Heart left ventricle (tissue), 16 donors: ENCODE measurements at regions not wholly inside any gene's neighbourhood (a gene's known extent, or its start where the extent isn't known, plus 50 kb on each side); places are given as distances from the start of the nearest gene placed in this dataset.

Source experiments
- ATAC-seq, 4 donors: fragments of 200-7000 bp; cut with Tn5 transposase; one replicate each; pipeline ENCODE4 v1.9.1; 2020 to 2022; ENCODE audit warnings: moderate library complexity in 4 of 4, mild to moderate bottlenecking in 3 of 4, moderate number of reproducible peaks in 1 of 4
- DNase-seq, 5 donors: peaks; one replicate each; pipeline ENCODE4 v3.0.0-alpha.2; 2020
- H3K27ac ChIP-seq, 12 donors: fragments of 200-600 bp; sonication (generic) in 4 of 12; one replicate each; pipeline versions ENCODE4 v1.5.0 to v1.8.0; 2016 to 2022; ENCODE audit warnings: mild to moderate bottlenecking in 2 of 12
- H3K27me3 ChIP-seq, 9 donors: fragments of 200-600 bp; sonication (generic) in 2 of 9; one replicate each; pipeline versions ENCODE4 v1.5.1 to v1.8.0; 2016 to 2022; ENCODE audit warnings: mild to moderate bottlenecking in 3 of 9
- H3K36me3 ChIP-seq, 9 donors: fragments of 200-600 bp; sonication (generic) in 2 of 9; one replicate each; pipeline versions ENCODE4 v1.5.0 to v1.8.0; 2018 to 2022; ENCODE audit warnings: mild to moderate bottlenecking in 2 of 9
- H3K4me1 ChIP-seq, 12 donors: fragments of 200-600 bp; sonication (generic) in 4 of 12; one replicate each; pipeline versions ENCODE4 v1.5.0 to v1.8.0; 2016 to 2022; ENCODE audit warnings: mild to moderate bottlenecking in 3 of 12
- H3K4me3 ChIP-seq, 12 donors: fragments of 200-600 bp; sonication (generic) in 4 of 12; one replicate each; pipeline versions ENCODE4 v1.5.0 to v1.8.0; 2017 to 2022; ENCODE audit warnings: mild to moderate bottlenecking in 9 of 12, moderate library complexity in 4 of 12
- H3K9me3 ChIP-seq, 12 donors: fragments of 200-600 bp; sonication (generic) in 4 of 12; one replicate each; pipeline versions ENCODE4 v1.5.0 to v1.8.0; 2016 to 2022; ENCODE audit warnings: mild to moderate bottlenecking in 1 of 12
- CTCF ChIP-seq, 12 donors: fragments of 200-600 bp; sonication (generic) in 4 of 12; IDR thresholded peaks; one replicate each; pipeline versions ENCODE4 v1.5.0 to v1.8.0; 2018 to 2022; ENCODE audit warnings: antibody characterized with exemption in 12 of 12, mild to moderate bottlenecking in 5 of 12
- POLR2A ChIP-seq, 2 donors: fragments of 450-650 bp; IDR thresholded peaks; one replicate each; pipeline ENCODE4 v1.6.1; 2017; ENCODE audit warnings: antibody characterized with exemption in 2 of 2, mild to moderate bottlenecking in 2 of 2, moderate library complexity in 2 of 2
- WGBS, 4 donors: extraction: QIAGEN DNeasy Blood & Tissue Kit in 2 of 4; methylation state at CpG; one replicate each; pipeline versions ENCODE4 v1.1.5 to v1.1.7; 2013 to 2018; 5-methylcytosine and 5-hydroxymethylcytosine counted together
- intact Hi-C, 10 donors: fragments of 100-400 bp; cut with DNase I; formaldehyde crosslinking; loops; one replicate each; pipeline versions ENCODE4 v1.11.1 to v1.14.2; 2022
- donor health status: ischemic (EF 13 %, LVEDD 7.1; RV severe dilation, severe dysfunction).
- donor health status: healthy with polysubstance abuse.
- donor health status: DM: no; HTN: yes; CAD: no.
- donor health status: DM: no; HTN: no; CAD: no.
- donor health status: ischemic (EF 25% LVEDD 6.9; RV normal size, moderate dysfunction).
- donor health status: ischemic (EF 25% LVEDD 5.7; RV mildly dilated, moderate dysfunction).
- donor health status: healthy.
- donor health status: DM: yes; HTN: yes; CAD: no.
- donor health status: ischemic (EF 35%, LVEDD 5.7; RV mildly dilated, moderate dysfunction).
- donor health status: nonischemic (EF 11% LVEDD 7.7; RV severe dilation, severe dysfunction).
- donor health status: DM: yes; HTN: yes; CAD: no.
- donor health status: PGD.
- donor health status: ischemic (EF 29% LVEDD 5.4; RV normal size, mild dysfunction).
- donor health status: nonischemic (EF 23%, LVEDD 6.1; RV moderate dilation, normal function).

GRCh38 chr11:91608677-91609076 lies 615.9 kb upstream of the FAT3 start:
- no peaks in the 10 kb centered on the region for H3K4me1 ChIP-seq
- no peaks in the 10 kb centered on the region for H3K36me3 ChIP-seq
- H3K27me3 ChIP-seq = no peaks in the 10 kb centered on the region
- DNase-seq (no peak), ATAC-seq (no peak)
- TF ChIP-seq POLR2A (IDR thresholded peaks at IDR 0.05) (no peak), CTCF (IDR thresholded peaks at IDR 0.05) (no peak)
- no peak overlapping the region for H3K4me3 ChIP-seq
- no peak overlapping the region for H3K27ac ChIP-seq
- intact Hi-C loops = loop anchor here in 1 of 10 donors (2.0 kb wide), 1 partner anchor 58 kb away; no protein-coding TSS in a partner anchor
- WGBS, 4 donors = 55 to 67% (median 59%) methylated on average over 3 of the region's 3 CpGs
- H3K9me3 ChIP-seq = no peaks in the 10 kb centered on the region

GRCh38 chr11:91596111-91596510 lies 628.5 kb upstream of the FAT3 start:
- no peak overlapping the region for H3K4me3 ChIP-seq
- no peak overlapping the region for H3K27ac ChIP-seq
- intact Hi-C loops = no loop called here
- peaks cover 0 to 18% (median 7%) of the 10 kb centered on the region in 12 donors for H3K9me3 ChIP-seq
- DNase-seq = no peak
- ATAC-seq = no peak
- no peaks in the 10 kb centered on the region for H3K27me3 ChIP-seq
- no peak for TF ChIP-seq POLR2A (IDR thresholded peaks at IDR 0.05)
- no peak for TF ChIP-seq CTCF (IDR thresholded peaks at IDR 0.05)
- H3K36me3 ChIP-seq = no peaks in the 10 kb centered on the region
- 78 to 90% (median 81%) methylated on average over 1 of the region's 1 CpG for WGBS, 4 donors
- no peaks in the 10 kb centered on the region for H3K4me1 ChIP-seq

- no peak overlapping the region for H3K4me3 ChIP-seq
- DNase-seq = no peak
- no peak overlapping the region for H3K27ac ChIP-seq
- intact Hi-C loops = no loop called here
- H3K36me3 ChIP-seq = no peaks in the 10 kb centered on the region
- no peaks in the 10 kb centered on the region for H3K27me3 ChIP-seq
- H3K4me1 ChIP-seq = no peaks in the 10 kb centered on the region
- no peak for TF ChIP-seq CTCF (IDR thresholded peaks at IDR 0.05)
- no peak for TF ChIP-seq POLR2A (IDR thresholded peaks at IDR 0.05)
- peaks cover 0 to 20% (median 9%) of the 10 kb centered on the region in 12 donors for H3K9me3 ChIP-seq
- 86 to 92% (median 89%) methylated on average over 1 of the region's 1 CpG for WGBS, 4 donors
- no peak for ATAC-seq
Observed at GRCh38 chr11:91591021-91591420, 633.6 kb upstream of the FAT3 start.

- peaks cover 0 to 22% (median 9%) of the 10 kb centered on the region in 12 donors for H3K9me3 ChIP-seq
- intact Hi-C loops = no loop called here
- H3K4me1 ChIP-seq = no peaks in the 10 kb centered on the region
- 32 to 60% (median 57%) methylated on average over 3 of the region's 3 CpGs for WGBS, 4 donors
- H3K27me3 ChIP-seq = no peaks in the 10 kb centered on the region
- TF ChIP-seq POLR2A (IDR thresholded peaks at IDR 0.05) = no peak
- no peak for TF ChIP-seq CTCF (IDR thresholded peaks at IDR 0.05)
- no peak overlapping the region for H3K27ac ChIP-seq
- DNase-seq = no peak
- ATAC-seq = no peak
- H3K4me3 ChIP-seq = no peak overlapping the region
- no peaks in the 10 kb centered on the region for H3K36me3 ChIP-seq
Observed at GRCh38 chr11:91587131-91587530, 637.5 kb upstream of the FAT3 start.
